ENCODE measurements at regions not wholly inside any gene's neighbourhood (a gene's known extent, or its start where the extent isn't known, plus 50 kb on each side); places are given as distances from the start of the nearest gene placed in this dataset.

DNA sequence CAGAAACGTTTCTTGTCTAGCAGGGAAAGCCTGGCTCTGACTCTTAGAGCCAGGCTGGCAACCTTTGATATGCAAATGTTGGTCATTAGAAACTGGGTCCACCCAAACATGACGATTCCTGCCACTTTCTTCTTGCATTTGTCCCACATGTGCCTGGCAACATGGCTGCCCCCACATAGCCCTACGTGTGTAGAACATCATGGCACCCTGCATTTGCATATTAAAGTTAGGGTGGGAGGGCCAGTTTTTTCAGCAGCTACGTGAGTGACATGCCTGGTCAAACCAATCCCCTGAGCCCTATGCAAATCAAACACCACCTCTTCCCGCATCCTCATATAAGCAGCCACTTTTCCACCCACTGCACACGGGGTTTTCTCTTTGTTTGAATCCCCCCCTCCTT, 95.0 kb downstream of the LIG4 start:
- no peaks in the 10 kb centered on the region for H3K36me3 ChIP-seq (ENCODE audit: control insufficient read depth, insufficient read depth, low read length)
- no peak overlapping the region for H3K27ac ChIP-seq (ENCODE audit: insufficient read depth, low read depth, low read length, poor library complexity, severe bottlenecking)
- no peaks in the 10 kb centered on the region for H3K9me3 ChIP-seq (ENCODE audit: control insufficient read depth, low read length)
- 75% methylated on average over 6 of the region's 6 CpGs for WGBS, 2 experiments
- H3K4me3 ChIP-seq (ENCODE audit: insufficient read depth, low read depth, low read length): no peak overlapping the region
- no peaks in the 10 kb centered on the region for H3K27me3 ChIP-seq (ENCODE audit: control insufficient read depth, insufficient read depth, low read length, poor library complexity, severe bottlenecking)
- no peaks in the 10 kb centered on the region for H3K4me1 ChIP-seq (ENCODE audit: control insufficient read depth, insufficient read depth, low read length)

DNA sequence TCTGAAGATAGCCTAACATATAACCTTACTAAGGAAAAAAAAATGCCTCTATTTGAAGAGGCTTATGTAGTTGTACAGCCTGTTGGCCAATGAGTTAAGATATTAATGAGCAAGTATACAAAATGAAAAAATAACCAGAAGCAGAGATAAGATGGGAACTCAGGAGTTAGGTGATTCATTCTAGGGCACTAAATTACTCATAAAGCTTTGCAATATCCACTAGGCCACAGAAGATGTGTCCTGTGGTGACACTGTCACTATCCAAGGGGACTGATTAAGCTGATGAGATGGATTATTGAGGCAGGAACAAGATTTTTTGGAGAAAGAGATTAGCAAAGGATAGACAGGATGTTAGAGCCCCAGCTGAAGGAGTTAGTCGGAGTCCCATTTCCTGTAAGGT, 99.6 kb downstream of the LIG4 start:
- no peaks in the 10 kb centered on the region for H3K36me3 ChIP-seq (ENCODE audit: control insufficient read depth, insufficient read depth, low read length)
- H3K4me3 ChIP-seq (ENCODE audit: insufficient read depth, low read depth, low read length): no peak overlapping the region
- H3K4me1 ChIP-seq (ENCODE audit: control insufficient read depth, insufficient read depth, low read length): no peaks in the 10 kb centered on the region
- no peak overlapping the region for H3K27ac ChIP-seq (ENCODE audit: insufficient read depth, low read depth, low read length, poor library complexity, severe bottlenecking)
- H3K27me3 ChIP-seq (ENCODE audit: control insufficient read depth, insufficient read depth, low read length, poor library complexity, severe bottlenecking): no peaks in the 10 kb centered on the region
- WGBS, 2 experiments: 89 to 95% methylated on average over 1 of the region's 1 CpG
- no peaks in the 10 kb centered on the region for H3K9me3 ChIP-seq (ENCODE audit: control insufficient read depth, low read length)

DNA sequence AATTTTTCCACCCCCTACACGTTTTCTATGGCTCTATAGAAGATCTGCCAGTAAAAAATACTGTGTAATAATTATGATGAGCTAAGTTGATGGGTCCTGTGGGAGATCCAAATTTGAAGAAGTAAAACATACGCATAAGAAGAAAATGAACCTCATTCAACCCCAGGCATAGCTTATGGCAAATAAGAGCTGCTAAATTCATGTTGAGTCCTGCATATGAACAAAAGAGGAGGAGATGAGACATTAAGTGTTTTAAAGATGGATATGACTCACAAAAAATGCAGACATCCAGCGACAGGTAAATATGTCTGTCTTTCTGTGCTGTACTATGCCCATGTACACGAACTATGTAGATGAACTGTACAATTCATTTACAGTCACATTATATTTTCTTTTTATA, 101.9 kb downstream of the LIG4 start:
- 74 to 95% methylated on average over 2 to 4 of the region's 4 CpGs for WGBS, 2 experiments
- Histone ChIP-seq H3K27ac (ENCODE audit: insufficient read depth, low read depth, low read length, poor library complexity, severe bottlenecking) (no peak overlapping the region), H3K27me3 (ENCODE audit: control insufficient read depth, insufficient read depth, low read length, poor library complexity, severe bottlenecking) (no peaks in the 10 kb centered on the region), H3K9me3 (ENCODE audit: control insufficient read depth, low read length) (no peaks in the 10 kb centered on the region), H3K4me1 (ENCODE audit: control insufficient read depth, insufficient read depth, low read length) (no peaks in the 10 kb centered on the region), H3K4me3 (ENCODE audit: insufficient read depth, low read depth, low read length) (no peak overlapping the region), H3K36me3 (ENCODE audit: control insufficient read depth, insufficient read depth, low read length) (no peaks in the 10 kb centered on the region)

DNA sequence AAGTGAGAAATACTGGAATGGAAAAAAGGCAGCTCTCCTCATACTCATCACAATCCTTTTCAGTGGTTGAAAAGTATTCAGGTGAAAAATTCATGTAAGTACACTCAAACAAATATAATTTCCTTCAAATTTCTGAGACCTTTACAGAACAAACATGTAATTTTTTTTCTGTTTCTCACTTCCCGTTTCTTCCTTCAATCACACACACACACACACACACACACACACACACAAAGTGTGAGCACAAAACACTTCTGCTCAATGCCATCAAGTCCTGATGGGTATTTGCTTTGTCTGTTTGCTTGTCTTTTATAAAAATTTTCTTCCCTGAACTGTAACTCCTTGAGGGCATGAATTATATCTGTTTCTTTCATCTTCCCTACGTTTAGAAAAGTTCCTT, 110.6 kb downstream of the LIG4 start:
- Histone ChIP-seq H3K27ac (ENCODE audit: insufficient read depth, low read depth, low read length, poor library complexity, severe bottlenecking) (no peak overlapping the region), H3K27me3 (ENCODE audit: control insufficient read depth, insufficient read depth, low read length, poor library complexity, severe bottlenecking) (no peaks in the 10 kb centered on the region), H3K4me1 (ENCODE audit: control insufficient read depth, insufficient read depth, low read length) (no peaks in the 10 kb centered on the region), H3K36me3 (ENCODE audit: control insufficient read depth, insufficient read depth, low read length) (no peaks in the 10 kb centered on the region), H3K9me3 (ENCODE audit: control insufficient read depth, low read length) (no peaks in the 10 kb centered on the region), H3K4me3 (ENCODE audit: insufficient read depth, low read depth, low read length) (no peak overlapping the region)
- 81 to 100% methylated on average over 1 of the region's 2 CpGs for WGBS, 2 experiments

DNA sequence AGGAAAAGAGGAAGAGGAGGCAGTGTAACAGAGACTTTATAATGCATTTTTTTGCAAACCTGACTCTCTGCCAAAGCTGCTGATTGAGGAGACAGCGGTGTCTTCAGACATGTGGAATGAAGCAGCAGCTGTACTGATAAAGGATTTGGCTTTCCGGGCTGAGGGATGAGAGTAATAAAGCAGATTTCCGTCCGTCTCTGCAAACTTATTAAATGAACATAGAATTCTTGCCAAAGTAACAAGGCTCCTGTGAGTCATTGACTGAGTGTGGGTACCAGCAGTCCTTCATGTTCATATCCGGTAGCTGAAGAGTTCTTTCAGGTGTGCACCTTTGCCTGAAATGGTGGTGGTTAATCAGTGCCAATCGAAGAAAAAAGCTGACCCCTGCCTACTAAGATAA, 112.6 kb downstream of the LIG4 start:
- Histone ChIP-seq H3K27me3 (ENCODE audit: control insufficient read depth, insufficient read depth, low read length, poor library complexity, severe bottlenecking) (no peaks in the 10 kb centered on the region), H3K9me3 (ENCODE audit: control insufficient read depth, low read length) (no peaks in the 10 kb centered on the region), H3K4me3 (ENCODE audit: insufficient read depth, low read depth, low read length) (no peak overlapping the region), H3K27ac (ENCODE audit: insufficient read depth, low read depth, low read length, poor library complexity, severe bottlenecking) (no peak overlapping the region), H3K36me3 (ENCODE audit: control insufficient read depth, insufficient read depth, low read length) (no peaks in the 10 kb centered on the region), H3K4me1 (ENCODE audit: control insufficient read depth, insufficient read depth, low read length) (no peaks in the 10 kb centered on the region)
- WGBS, 2 experiments: 92 to 93% methylated on average over 6 of the region's 6 CpGs

DNA sequence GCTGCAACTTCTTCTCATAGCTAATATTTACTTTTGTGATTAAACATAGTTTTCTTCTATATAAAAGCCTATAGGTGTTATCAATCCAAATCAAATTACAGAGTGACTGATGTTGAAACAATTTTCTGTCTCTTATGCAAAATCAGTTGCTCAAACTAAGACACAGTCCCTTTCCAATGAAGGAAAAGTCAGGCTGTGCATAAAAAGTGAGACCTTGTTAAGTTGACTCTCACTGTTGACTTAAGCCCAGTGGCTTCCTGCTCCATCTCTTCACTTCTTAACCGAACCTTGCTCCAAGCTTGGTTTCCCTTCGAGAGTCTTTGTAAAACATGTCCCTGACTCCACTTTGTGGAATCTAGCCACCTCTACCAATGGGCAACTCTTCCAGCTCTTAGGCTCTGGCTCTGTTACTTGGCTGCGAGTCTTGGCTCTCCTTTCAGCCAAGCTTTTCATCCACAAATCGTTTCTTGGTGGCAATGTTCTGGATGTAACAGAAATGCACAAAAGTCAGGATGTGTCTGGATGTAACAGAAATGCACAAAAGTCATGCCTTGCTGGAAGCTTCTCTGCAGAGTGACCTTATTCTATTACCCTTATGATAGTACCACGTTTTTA, 118.9 kb downstream of the LIG4 start:
- 83 to 86% methylated on average over 5 of the region's 5 CpGs for WGBS, 2 experiments
- Histone ChIP-seq H3K4me3 (ENCODE audit: insufficient read depth, low read depth, low read length) (no peak overlapping the region), H3K4me1 (ENCODE audit: control insufficient read depth, insufficient read depth, low read length) (no peaks in the 10 kb centered on the region), H3K9me3 (ENCODE audit: control insufficient read depth, low read length) (no peaks in the 10 kb centered on the region), H3K27ac (ENCODE audit: insufficient read depth, low read depth, low read length, poor library complexity, severe bottlenecking) (no peak overlapping the region), H3K27me3 (ENCODE audit: control insufficient read depth, insufficient read depth, low read length, poor library complexity, severe bottlenecking) (no peaks in the 10 kb centered on the region), H3K36me3 (ENCODE audit: control insufficient read depth, insufficient read depth, low read length) (no peaks in the 10 kb centered on the region)

DNA sequence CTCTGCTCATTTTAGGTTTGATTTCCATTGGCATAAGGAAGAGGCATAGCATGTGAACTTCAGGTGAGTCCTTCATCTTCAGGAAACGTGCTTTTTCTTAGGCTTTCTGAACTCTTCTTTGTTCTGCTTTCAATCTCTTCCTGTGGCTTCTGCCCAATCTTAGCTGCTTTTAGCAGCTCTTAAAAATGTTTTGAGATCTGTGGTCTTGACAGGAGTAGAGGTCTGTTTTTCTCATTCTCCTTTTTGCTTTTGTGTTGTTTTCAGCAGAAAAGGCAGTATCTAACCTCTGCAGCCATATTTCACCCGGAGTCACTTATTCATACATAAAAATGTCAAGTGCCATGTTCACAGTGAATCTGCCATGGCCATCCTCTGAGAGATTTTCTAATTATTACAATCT, 120.3 kb downstream of the LIG4 start:
- Histone ChIP-seq H3K36me3 (ENCODE audit: control insufficient read depth, insufficient read depth, low read length) (no peaks in the 10 kb centered on the region), H3K27me3 (ENCODE audit: control insufficient read depth, insufficient read depth, low read length, poor library complexity, severe bottlenecking) (no peaks in the 10 kb centered on the region), H3K4me3 (ENCODE audit: insufficient read depth, low read depth, low read length) (no peak overlapping the region), H3K9me3 (ENCODE audit: control insufficient read depth, low read length) (no peaks in the 10 kb centered on the region), H3K27ac (ENCODE audit: insufficient read depth, low read depth, low read length, poor library complexity, severe bottlenecking) (no peak overlapping the region), H3K4me1 (ENCODE audit: control insufficient read depth, insufficient read depth, low read length) (no peaks in the 10 kb centered on the region)
- 89 to 90% methylated on average over 2 of the region's 2 CpGs for WGBS, 2 experiments

DNA sequence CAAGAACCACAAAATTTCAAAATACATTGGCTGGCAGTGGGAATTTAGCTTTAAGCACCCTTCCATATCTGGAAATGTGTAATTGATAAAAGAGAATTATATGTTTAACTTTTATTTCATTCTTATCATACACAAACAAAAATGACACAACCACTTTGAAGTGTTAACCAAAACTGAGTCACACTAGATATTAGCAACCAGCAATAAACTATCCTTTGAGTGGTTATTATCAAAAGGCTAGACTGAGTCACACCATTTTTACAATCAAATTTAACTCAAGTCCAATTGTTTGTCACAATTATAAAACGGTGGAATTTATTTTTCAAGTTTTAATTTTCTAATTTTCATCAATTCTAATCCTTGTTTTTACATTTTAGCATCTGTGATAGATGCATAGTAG, 121.7 kb downstream of the LIG4 start:
- WGBS, 2 experiments: 43% methylated on average over 1 of the region's 1 CpG; no CpG with 5 or more reads in 1 of the 2 experiments
- Histone ChIP-seq H3K4me3 (ENCODE audit: insufficient read depth, low read depth, low read length) (no peak overlapping the region), H3K27me3 (ENCODE audit: control insufficient read depth, insufficient read depth, low read length, poor library complexity, severe bottlenecking) (no peaks in the 10 kb centered on the region), H3K36me3 (ENCODE audit: control insufficient read depth, insufficient read depth, low read length) (no peaks in the 10 kb centered on the region), H3K9me3 (ENCODE audit: control insufficient read depth, low read length) (no peaks in the 10 kb centered on the region), H3K27ac (ENCODE audit: insufficient read depth, low read depth, low read length, poor library complexity, severe bottlenecking) (no peak overlapping the region), H3K4me1 (ENCODE audit: control insufficient read depth, insufficient read depth, low read length) (no peaks in the 10 kb centered on the region)

DNA sequence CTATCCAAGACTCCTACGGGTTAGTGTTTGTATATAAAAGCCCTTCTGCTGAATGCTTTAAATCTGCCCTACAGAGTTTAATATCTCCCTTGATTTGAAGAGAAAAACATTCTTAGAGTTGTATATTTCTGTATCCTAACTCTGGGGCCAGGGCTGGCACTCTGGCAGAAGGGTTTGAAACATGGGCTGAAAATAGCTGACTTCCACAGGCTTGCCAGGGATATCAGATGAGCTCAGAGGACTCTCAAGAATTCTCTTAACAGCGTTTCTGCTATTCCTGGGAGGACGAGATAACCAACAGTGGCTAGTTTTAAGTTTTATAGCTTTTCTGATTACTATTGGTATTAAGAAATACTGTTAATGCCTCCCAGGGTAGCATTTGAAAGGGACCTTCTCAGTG, 127.5 kb downstream of the LIG4 start:
- Histone ChIP-seq H3K27ac (ENCODE audit: insufficient read depth, low read depth, low read length, poor library complexity, severe bottlenecking) (no peak overlapping the region), H3K4me1 (ENCODE audit: control insufficient read depth, insufficient read depth, low read length) (no peaks in the 10 kb centered on the region), H3K27me3 (ENCODE audit: control insufficient read depth, insufficient read depth, low read length, poor library complexity, severe bottlenecking) (no peaks in the 10 kb centered on the region), H3K4me3 (ENCODE audit: insufficient read depth, low read depth, low read length) (no peak overlapping the region), H3K9me3 (ENCODE audit: control insufficient read depth, low read length) (no peaks in the 10 kb centered on the region), H3K36me3 (ENCODE audit: control insufficient read depth, insufficient read depth, low read length) (no peaks in the 10 kb centered on the region)
- WGBS, 2 experiments: 94 to 98% methylated on average over 2 to 3 of the region's 3 CpGs

DNA sequence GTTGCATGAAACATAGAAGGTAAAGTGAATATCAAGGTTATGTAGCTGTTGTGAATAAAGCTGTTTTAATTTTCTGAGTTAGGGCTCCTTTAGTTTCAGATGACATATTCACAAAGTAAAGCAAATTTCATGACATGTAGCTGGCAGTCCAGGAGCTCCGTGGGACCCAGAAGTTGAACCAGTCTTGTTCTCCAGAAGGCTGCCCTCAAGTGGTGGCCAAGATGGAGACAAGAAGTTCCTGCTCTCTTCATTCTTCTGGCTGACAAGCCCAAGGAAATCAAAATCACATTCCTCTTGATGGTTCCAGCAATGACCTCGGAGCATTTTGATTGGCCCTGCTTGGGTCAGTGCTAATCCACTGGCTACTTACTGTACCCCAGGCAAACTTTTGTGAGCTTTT, 128.7 kb downstream of the LIG4 start:
- H3K27ac ChIP-seq (ENCODE audit: insufficient read depth, low read depth, low read length, poor library complexity, severe bottlenecking): no peak overlapping the region
- H3K27me3 ChIP-seq (ENCODE audit: control insufficient read depth, insufficient read depth, low read length, poor library complexity, severe bottlenecking): no peaks in the 10 kb centered on the region
- no peaks in the 10 kb centered on the region for H3K9me3 ChIP-seq (ENCODE audit: control insufficient read depth, low read length)
- H3K4me1 ChIP-seq (ENCODE audit: control insufficient read depth, insufficient read depth, low read length): no peaks in the 10 kb centered on the region
- H3K4me3 ChIP-seq (ENCODE audit: insufficient read depth, low read depth, low read length): no peak overlapping the region
- H3K36me3 ChIP-seq (ENCODE audit: control insufficient read depth, insufficient read depth, low read length): no peaks in the 10 kb centered on the region
- WGBS, 2 experiments: 68 to 78% methylated on average over 2 of the region's 2 CpGs

DNA sequence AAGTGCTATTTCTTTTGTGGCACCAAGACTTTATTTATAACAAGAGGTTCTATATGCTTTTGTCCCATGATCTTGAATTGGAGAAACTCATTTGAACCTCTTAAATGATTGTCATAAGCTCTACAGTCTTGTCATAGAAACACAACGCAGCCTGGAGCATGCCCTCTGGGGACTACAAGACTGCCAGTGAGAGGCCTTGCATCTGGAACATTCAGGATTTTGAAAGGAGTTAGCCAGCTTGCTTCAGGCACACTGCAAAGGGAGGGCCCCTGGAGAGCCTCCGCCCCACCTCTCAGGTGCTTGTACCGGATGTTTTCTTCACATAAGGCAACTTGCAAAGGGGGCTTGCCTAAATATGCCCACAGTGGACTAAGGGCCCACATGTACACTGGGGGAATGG, 130.5 kb downstream of the LIG4 start:
- H3K27me3 ChIP-seq (ENCODE audit: control insufficient read depth, insufficient read depth, low read length, poor library complexity, severe bottlenecking): no peaks in the 10 kb centered on the region
- no peaks in the 10 kb centered on the region for H3K4me1 ChIP-seq (ENCODE audit: control insufficient read depth, insufficient read depth, low read length)
- no peaks in the 10 kb centered on the region for H3K36me3 ChIP-seq (ENCODE audit: control insufficient read depth, insufficient read depth, low read length)
- no peak overlapping the region for H3K4me3 ChIP-seq (ENCODE audit: insufficient read depth, low read depth, low read length)
- no peaks in the 10 kb centered on the region for H3K9me3 ChIP-seq (ENCODE audit: control insufficient read depth, low read length)
- H3K27ac ChIP-seq (ENCODE audit: insufficient read depth, low read depth, low read length, poor library complexity, severe bottlenecking): no peak overlapping the region
- 88 to 92% methylated on average over 3 of the region's 3 CpGs for WGBS, 2 experiments
